Dendritic cell treated with granulocyte-macrophage colony-stimulating factor and Interleukin-4, amounts not matched to agents 40 ng/mL and 50 ng/mL, for 4 days (primary cell): ENCODE measurements at regions not wholly inside any gene's neighbourhood (a gene's known extent, or its start where the extent isn't known, plus 50 kb on each side); places are given as distances from the start of the nearest gene placed in this dataset.

ENCODE experiments used
- H3K27ac Mint-ChIP-seq: one replicate; pipeline ENCODE4 v1.8.0; 2022; ENCODE audit warnings: mild to moderate bottlenecking, mixed read lengths
- H3K27me3 Mint-ChIP-seq: one replicate; pipeline ENCODE4 v1.8.0; 2022; ENCODE audit warnings: mild to moderate bottlenecking, mixed read lengths
- H3K36me3 Mint-ChIP-seq: one replicate; pipeline ENCODE4 v1.8.0; 2022; ENCODE audit warnings: low read depth, mixed read lengths
- H3K4me1 Mint-ChIP-seq: one replicate; pipeline ENCODE4 v1.8.0; 2022; ENCODE audit warnings: low read depth, mixed read lengths
- H3K4me3 Mint-ChIP-seq: one replicate; pipeline ENCODE4 v1.8.0; 2022; ENCODE audit warnings: mild to moderate bottlenecking, moderate library complexity, mixed read lengths
- H3K9me3 Mint-ChIP-seq: one replicate; pipeline ENCODE4 v1.8.0; 2022; ENCODE audit warnings: mixed read lengths
- intact Hi-C: fragments of 100-400 bp; cut with micrococcal nuclease; formaldehyde crosslinking; loops from one replicate; pipeline ENCODE4 v1.15.0; 2022

DNA sequence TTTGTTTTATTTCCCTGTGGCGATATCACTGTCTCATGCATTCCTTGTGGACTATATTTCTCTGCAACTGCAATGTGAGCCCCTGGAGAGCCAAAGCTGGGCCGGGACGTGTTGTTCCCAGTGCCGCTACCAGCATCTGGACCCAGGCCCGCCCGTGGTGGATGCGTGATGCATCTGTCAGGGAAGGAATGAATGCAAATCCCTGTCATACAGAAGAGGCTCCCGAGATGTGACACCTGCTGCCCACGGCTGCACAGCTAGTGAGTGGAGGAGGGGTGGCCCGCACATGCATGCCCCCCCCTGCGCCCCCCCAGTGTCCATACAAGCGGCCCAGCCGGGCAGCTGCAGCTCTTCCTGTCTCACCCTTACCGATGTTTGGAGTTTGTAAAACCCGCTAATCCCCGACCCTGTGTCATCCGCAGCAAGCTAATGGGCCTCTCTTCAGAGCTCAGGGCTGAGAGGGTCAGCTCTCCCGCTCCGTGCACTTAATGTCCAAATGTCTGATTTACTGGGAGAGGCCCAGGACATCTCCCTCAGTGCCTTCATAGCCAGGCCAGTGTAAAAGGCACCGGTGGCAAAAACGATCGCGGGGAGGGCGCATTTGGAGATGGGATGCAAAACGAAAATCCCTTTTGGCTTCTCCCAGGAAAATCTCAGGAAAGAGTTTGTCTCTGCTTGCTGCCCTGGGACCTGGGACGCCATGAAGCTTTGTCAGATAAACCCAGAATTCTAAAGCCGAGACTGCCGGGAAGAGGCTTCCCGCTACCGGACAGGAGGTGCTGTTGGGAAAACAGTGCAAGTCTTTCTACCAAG, 91.8 kb downstream of the FOXL1 start:
- Mint-ChIP-seq H3K4me1 (no peaks in the 10 kb centered on the region), H3K36me3 (no peaks in the 10 kb centered on the region), H3K9me3 (no peaks in the 10 kb centered on the region), H3K27ac (no peak overlapping the region), H3K27me3 (peaks cover 7% of the 10 kb centered on the region), H3K4me3 (no peak overlapping the region)
- intact Hi-C loops, result no loop called here

DNA sequence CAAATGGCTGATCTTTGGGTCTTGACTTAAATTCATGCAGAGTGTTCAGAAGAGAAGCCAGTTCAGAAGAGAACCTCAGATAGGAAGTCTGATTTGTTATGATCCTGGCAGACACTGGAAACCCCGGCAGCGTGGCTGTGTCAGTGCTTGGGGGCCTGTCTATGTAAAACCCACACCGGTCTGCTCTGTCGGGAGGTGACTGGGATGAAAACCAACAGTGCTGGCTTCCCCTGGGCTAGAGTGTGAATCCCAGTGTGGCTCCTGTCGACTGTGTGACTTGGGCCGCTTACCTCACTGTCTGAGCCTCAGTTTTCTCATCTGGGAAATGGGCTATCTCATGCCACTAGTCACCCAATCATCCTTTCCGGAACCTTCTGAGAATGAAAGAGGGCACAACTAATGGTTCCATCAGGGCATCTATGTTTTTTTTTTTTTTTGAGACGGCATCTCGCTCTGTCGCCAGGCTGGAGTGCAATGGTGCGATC, 92.4 kb downstream of the FOXL1 start:
- H3K36me3 Mint-ChIP-seq, result no peaks in the 10 kb centered on the region
- peaks cover 7% of the 10 kb centered on the region for H3K27me3 Mint-ChIP-seq
- intact Hi-C loops, result no loop called here
- H3K27ac Mint-ChIP-seq, result no peak overlapping the region
- H3K4me1 Mint-ChIP-seq, result no peaks in the 10 kb centered on the region
- H3K4me3 Mint-ChIP-seq, result no peak overlapping the region
- H3K9me3 Mint-ChIP-seq, result no peaks in the 10 kb centered on the region

DNA sequence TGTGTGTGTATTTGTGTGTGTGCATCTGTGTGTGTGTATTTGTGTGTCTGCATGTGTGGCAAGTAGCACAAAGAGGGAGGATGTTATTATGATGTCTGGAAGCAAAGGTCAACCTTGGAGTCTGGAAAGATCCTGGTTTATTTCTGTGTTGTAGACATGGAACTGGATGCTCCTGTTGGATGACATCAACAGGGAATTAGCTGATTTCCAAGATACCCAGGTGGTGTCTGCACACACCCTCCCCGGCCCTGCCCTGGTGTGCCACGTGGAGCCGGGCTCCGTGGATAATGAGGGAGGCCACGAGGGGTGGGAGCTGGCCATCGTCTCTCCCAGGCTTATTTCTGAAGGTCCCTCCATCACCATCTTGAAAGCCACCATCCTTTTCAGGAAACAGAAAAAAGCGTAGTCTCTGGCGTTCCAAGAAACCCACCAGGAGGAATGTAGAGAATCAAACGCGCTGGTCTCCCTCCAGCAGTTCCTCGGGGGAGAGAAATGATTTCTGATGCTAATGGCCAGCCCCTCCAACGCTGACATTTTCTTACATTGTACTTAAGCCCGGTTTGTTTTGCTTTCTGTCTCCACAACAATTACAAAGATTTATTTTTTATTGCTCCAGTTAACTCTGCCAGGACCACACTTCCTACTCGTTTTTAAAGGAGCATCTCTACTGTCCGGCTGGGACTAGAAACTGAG, 93.3 kb downstream of the FOXL1 start:
- H3K4me3 Mint-ChIP-seq, result no peak overlapping the region
- intact Hi-C loops, result no loop called here
- H3K27ac Mint-ChIP-seq, result no peak overlapping the region
- no peaks in the 10 kb centered on the region for H3K4me1 Mint-ChIP-seq
- H3K27me3 Mint-ChIP-seq, result peaks cover 5% of the 10 kb centered on the region
- no peaks in the 10 kb centered on the region for H3K9me3 Mint-ChIP-seq
- no peaks in the 10 kb centered on the region for H3K36me3 Mint-ChIP-seq

DNA sequence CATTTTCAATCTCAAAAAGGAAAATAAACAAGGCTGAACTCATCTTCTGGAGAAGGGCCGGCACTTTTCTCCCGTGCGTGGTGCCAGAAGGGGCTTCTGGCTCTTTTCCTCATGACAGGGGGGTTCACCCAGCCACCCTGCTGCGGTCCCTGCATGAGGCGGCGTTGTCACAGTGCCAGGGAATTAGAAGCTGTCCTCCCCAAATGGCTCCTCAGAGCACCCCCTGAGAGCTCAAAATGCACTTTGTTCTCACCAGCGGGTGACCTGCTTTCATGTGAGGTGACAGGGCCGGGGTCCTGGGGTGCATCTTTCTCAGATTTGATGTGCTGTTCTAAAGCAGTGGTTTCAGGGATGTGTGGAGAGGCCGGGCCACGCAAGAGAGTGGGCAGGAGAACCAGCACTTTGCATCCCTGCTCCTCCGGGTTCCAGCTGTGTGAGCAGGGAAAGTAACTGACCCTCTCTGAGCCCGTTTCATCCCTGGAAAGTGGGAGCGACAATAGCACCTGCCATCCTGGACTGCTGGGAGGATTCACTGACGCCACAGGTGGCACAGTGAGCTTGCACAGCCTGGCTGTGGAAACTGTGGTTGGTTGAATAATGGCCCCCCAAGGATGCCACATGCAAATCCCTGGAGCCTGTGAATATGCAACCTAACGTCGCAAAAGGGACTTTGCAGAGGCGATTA, 94.0 kb downstream of the FOXL1 start:
- intact Hi-C loops, result no loop called here
- peaks cover 5% of the 10 kb centered on the region for H3K27me3 Mint-ChIP-seq
- no peaks in the 10 kb centered on the region for H3K4me1 Mint-ChIP-seq
- no peak overlapping the region for H3K4me3 Mint-ChIP-seq
- H3K27ac Mint-ChIP-seq, result no peak overlapping the region
- no peaks in the 10 kb centered on the region for H3K9me3 Mint-ChIP-seq
- H3K36me3 Mint-ChIP-seq, result no peaks in the 10 kb centered on the region

DNA sequence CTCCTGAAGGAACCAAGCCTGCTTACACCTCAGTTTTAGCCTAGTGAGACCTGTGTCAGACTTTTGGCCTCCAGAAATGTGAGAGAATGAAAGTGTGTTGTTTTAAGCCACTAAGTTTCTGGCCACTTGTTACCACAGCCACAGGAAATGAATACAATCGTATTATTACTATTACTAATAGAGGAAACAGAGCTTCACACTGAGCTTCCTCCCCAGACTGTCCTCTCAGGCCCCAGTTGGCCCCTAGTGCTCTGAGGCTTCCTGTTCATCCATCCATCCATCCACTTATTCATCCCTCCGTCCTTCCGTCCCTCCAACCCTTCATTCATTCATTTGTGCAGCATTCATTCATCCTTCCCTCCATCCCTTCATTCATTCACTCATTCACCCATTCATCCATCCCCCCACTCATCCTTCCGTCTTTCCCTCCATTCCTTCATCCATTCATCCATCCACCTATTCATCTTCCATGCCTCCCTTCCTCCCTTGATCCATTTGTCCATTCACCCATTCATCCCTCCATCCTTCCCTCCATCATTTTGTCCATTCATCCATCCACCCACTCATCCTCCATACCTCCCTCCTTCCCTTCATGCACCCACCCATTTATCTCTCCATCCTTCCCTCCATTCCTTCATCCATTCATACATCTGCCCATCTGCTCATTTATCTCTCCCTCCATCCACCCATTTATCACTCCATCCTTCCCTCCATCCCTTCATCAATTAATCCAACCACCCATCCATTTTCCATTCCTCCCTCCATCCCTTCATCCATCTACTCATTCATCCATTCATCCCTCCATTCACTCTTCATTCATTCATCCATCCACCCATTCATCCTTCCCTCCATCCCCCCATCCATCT, 95.0 kb downstream of the FOXL1 start:
- intact Hi-C loops, result no loop called here
- Mint-ChIP-seq H3K36me3 (no peaks in the 10 kb centered on the region), H3K4me1 (no peaks in the 10 kb centered on the region), H3K4me3 (no peak overlapping the region), H3K9me3 (no peaks in the 10 kb centered on the region), H3K27ac (no peak overlapping the region), H3K27me3 (peaks cover 3% of the 10 kb centered on the region)

DNA sequence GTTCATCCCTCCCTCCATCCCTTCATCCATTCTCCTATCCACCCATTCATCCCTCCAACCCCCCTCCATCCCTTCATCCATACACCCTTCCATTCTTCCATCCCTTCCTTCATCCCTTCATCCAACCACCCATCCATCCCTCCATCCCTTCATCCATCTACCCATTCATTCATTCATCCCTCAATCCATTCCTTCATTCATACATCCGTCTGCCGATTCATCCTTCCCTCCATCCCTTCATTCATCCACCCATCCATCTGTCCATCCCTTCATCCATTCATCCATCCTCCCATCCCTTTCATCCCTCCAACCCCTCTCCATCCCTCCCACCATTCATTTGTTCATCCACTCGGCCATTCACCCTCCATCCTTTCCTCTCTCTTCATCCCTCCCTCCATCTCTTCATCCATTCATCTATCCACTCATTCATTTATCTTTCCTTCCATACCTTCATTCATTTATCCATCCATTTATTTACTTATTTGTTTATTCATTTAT, 95.7 kb downstream of the FOXL1 start:
- H3K27me3 Mint-ChIP-seq, result peaks cover 3% of the 10 kb centered on the region
- H3K27ac Mint-ChIP-seq, result no peak overlapping the region
- H3K9me3 Mint-ChIP-seq, result no peaks in the 10 kb centered on the region
- H3K4me3 Mint-ChIP-seq, result no peak overlapping the region
- H3K36me3 Mint-ChIP-seq, result no peaks in the 10 kb centered on the region
- intact Hi-C loops, result no loop called here
- no peaks in the 10 kb centered on the region for H3K4me1 Mint-ChIP-seq

DNA sequence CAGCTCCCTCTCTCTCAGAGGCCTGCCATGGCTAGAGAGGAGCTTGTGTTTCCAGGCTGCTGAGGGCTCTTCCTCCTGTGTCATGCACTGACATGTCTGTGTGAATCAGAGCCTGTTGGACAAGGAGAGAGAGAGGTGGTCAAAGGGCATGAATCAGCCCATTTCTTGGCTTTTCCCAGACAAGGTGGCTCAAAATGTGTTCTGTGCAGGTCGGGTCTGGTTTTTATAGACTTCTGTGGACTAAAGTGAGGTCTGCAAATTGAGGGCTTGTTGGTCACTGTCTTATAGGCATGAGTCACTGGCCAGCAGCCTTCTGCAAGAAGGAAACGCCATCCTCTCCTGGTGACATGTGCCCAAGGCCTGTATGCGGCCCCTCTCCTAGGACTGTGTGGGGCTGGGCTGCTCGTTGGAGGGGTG, 97.9 kb downstream of the FOXL1 start:
- peaks cover 5% of the 10 kb centered on the region for H3K27me3 Mint-ChIP-seq
- H3K4me1 Mint-ChIP-seq, result no peaks in the 10 kb centered on the region
- no peak overlapping the region for H3K27ac Mint-ChIP-seq
- H3K36me3 Mint-ChIP-seq, result no peaks in the 10 kb centered on the region
- no peaks in the 10 kb centered on the region for H3K9me3 Mint-ChIP-seq
- no peak overlapping the region for H3K4me3 Mint-ChIP-seq
- intact Hi-C loops, result no loop called here

DNA sequence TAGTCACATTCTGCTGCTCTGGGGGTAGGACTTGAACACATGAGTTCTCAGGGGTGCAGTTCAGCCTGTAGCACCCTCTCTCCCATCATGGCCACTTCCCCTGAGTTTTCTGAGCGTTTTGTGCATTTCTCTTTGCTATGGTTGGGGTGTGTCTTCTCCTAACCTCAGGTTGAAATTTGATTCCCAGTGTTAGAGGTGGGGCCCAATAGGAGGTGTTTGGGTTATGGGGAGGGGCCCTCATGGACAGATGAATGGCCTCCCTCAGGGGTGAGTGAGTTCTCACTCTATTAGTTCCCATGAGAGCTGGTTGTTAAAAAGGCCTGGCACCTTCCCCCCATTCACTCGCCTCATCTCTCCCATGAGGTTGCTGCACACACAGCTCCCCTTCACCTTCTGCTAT, 101.1 kb downstream of the FOXL1 start:
- no peak overlapping the region for H3K27ac Mint-ChIP-seq
- H3K36me3 Mint-ChIP-seq, result no peaks in the 10 kb centered on the region
- intact Hi-C loops, result no loop called here
- no peaks in the 10 kb centered on the region for H3K9me3 Mint-ChIP-seq
- H3K4me3 Mint-ChIP-seq, result no peak overlapping the region
- H3K27me3 Mint-ChIP-seq, result peaks cover 11% of the 10 kb centered on the region
- no peaks in the 10 kb centered on the region for H3K4me1 Mint-ChIP-seq

DNA sequence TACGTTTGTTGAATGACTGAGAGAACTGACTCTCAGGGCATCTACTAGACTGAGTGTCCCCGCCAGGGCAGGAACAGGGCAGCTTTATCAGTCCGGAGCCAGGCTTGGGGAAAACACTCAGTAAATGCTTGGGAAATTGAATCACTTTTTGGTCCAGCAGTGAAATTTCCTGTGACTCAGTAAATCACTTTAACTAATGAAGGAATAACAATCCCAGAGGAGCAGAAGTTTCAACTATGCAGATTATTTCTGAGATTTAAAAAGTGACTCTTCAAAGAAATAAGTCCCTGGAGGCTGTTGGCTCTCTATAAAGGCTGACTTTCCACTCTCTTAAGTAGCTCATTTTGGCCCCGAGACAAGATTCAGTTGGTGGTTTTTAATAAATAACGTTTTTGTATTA, 101.8 kb downstream of the FOXL1 start:
- intact Hi-C loops, result no loop called here
- Mint-ChIP-seq H3K4me1 (no peaks in the 10 kb centered on the region), H3K27ac (no peak overlapping the region), H3K36me3 (no peaks in the 10 kb centered on the region), H3K27me3 (peaks cover 11% of the 10 kb centered on the region), H3K4me3 (no peak overlapping the region), H3K9me3 (no peaks in the 10 kb centered on the region)

DNA sequence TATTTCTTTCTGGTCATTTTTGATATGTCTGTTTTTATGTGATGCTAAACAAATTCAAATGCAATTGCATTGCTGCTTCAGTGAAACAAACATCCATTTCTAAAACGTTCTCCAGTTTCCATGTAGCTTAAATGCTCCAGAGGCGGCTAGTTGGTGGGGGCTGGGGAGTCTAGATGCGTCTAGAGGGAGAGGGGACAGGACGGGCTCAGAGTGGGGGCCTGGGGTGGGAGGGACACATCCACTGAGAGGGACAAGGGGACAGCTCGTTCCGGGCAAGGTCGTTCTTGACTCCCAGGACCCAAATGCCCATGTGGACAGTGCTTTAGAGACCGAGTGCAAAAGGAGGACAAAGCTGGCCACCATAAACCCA, 102.3 kb downstream of the FOXL1 start:
- Mint-ChIP-seq H3K36me3 (no peaks in the 10 kb centered on the region), H3K4me1 (no peaks in the 10 kb centered on the region), H3K27me3 (peaks cover 11% of the 10 kb centered on the region), H3K9me3 (no peaks in the 10 kb centered on the region), H3K4me3 (no peak overlapping the region), H3K27ac (no peak overlapping the region)
- intact Hi-C loops, result no loop called here

DNA sequence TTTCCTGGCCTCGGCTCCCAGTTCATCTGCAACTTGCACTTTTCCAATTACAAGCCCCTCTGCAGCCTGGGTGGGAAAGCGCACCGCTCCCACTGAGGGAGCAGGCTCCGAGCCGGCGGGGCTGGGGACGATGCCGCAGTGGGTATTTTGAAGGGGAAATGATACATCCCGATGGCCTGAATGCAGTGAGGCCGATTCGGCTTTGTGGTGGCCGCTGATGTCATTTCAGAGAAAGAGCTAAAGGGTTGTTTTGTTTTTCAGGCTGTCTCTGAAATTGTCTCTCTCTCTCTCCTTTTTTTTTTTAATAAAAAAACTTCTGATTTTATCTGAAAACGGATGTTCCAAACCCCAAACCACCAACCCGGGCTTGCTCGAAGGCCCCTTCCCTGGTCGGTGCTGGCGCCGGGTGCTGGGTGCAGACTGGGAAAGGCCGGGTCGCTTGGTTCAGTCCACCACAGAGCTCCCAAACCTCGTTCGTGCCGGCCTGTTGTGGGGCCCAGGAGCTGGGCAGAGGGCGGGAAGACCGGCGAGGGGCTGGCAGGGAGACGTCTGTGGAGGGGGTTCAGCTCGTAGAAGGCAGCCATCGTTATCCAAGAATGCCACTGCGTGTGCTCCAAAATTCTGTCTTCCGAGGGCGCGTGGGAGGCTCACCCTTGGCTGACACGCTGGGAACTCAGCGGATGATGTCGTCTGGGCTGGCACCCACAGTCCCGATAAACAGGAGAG, 102.8 kb downstream of the FOXL1 start:
- Mint-ChIP-seq H3K27me3 (peaks cover 11% of the 10 kb centered on the region), H3K27ac (no peak overlapping the region), H3K36me3 (no peaks in the 10 kb centered on the region), H3K9me3 (no peaks in the 10 kb centered on the region), H3K4me3 (no peak overlapping the region), H3K4me1 (no peaks in the 10 kb centered on the region)
- intact Hi-C loops, result no loop called here

DNA sequence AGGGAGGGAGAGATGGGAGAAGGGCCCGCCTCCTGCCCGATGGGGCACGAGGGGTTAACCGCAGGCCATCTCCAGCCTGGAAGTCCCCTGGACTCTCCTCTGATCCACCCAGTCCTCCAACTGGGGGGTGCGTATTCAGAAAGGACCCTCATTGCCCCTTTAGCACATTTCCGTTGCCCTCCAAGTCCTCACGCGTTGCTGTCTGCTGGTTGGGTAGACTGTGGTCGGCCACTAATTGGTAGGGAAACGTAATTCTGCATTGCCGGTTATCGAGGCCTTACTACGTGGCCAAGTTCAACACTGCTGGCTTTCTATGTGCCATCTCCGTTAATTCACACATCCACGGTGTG, 103.4 kb downstream of the FOXL1 start:
- H3K27ac Mint-ChIP-seq, result no peak overlapping the region
- H3K27me3 Mint-ChIP-seq, result peaks cover 11% of the 10 kb centered on the region
- intact Hi-C loops, result no loop called here
- no peak overlapping the region for H3K4me3 Mint-ChIP-seq
- H3K36me3 Mint-ChIP-seq, result no peaks in the 10 kb centered on the region
- no peaks in the 10 kb centered on the region for H3K4me1 Mint-ChIP-seq
- no peaks in the 10 kb centered on the region for H3K9me3 Mint-ChIP-seq

DNA sequence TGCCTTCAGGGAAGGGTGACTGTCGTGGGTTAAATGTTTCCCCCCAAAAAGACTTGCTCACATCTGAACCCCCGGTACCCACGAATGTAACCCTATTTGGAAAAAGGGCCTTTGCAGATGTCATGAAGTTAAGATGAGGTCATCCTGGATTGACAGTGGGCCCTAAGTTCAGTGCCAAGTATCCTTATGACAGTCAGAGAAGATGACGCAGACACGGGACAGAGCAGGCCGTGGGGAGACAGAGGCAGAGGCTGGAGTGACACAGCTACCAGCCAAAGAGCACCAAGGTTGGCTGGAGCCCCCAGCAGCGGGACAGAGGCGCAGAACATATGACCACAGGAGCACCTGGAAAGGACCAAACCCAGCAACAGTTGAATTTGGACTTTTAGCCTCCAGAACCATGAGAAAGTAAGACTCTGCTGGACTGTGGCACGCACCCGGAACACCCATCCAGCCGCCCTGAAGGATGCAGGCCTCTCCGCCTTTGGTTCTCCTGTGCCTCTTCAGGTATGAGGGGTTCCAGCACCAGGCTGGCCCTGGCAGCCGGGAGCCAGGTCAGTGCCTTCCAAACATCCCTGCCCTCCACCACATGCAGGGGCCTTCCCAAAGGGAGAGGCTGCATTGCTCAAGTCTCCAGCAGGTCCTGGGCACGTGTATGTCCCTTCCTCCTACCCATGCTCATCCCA, 104.0 kb downstream of the FOXL1 start:
- Mint-ChIP-seq H3K27me3 (peaks cover 11% of the 10 kb centered on the region), H3K4me1 (no peaks in the 10 kb centered on the region), H3K36me3 (no peaks in the 10 kb centered on the region), H3K9me3 (no peaks in the 10 kb centered on the region), H3K27ac (no peak overlapping the region), H3K4me3 (no peak overlapping the region)
- intact Hi-C loops, result no loop called here
